A172 (cell line): ENCODE measurements at regions not wholly inside any gene's neighbourhood (a gene's known extent, or its start where the extent isn't known, plus 50 kb on each side); places are given as distances from the start of the nearest gene placed in this dataset.
"Not testable (repeated sequence)": the region's sequence is repeated elsewhere in the genome, so short reads cannot be mapped to it uniquely, and the experiment has no call there.

Experiments
- DNase-seq: peaks from one replicate; pipeline ENCODE4 v3.0.0-alpha.2; 2015; ENCODE audit warnings: low spot score

DNA sequence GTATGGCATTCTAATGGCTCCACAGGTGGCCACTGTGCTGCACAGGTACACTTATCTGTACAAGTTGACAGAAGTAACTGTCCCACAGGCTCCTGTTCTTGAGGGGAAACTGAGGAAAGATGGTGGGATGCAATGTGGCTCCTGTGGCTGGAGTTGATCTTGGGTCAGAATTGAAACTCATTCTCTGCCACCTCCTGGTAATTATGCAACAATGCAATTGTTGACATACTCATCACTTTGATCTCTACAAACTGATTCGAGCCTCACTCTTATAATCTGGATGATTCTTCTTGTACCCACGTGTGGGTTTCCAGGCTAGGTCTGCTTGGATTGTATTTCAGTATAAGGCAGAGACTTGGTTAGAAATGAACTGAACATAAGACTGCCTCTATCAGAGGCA, 148.8 kb downstream of the CCNG2 start:
- no peak for DNase-seq

GRCh38 chr4:77306496-77306895, 149.5 kb downstream of the CCNG2 start:
- DNase-seq: no peak

- DNase-seq: peak; percentile 21
Measured at GRCh38 chr4:77308843-77309242, 151.8 kb downstream of the CCNG2 start.

- no peak for DNase-seq
Measured at GRCh38 chr4:77309496-77309895, 152.5 kb downstream of the CCNG2 start.

DNA sequence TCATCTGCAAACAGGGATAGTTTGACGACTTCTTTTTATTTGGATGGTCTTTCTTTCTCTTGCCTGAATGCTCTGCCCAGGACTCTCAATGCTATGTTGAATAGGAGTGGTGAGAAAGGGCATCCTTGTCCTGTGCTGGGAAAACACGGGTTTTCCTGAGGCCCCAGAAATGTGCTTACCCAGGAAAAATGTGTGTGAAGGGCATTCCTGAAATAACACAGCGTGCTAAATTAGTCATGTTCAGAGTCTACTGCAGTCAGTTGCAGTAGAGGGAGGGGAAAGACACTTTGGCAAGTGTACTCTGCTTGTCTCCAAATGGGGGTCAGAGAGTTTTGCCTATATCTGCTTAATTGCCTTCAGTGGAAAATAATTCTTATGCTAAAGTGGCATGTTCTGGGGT, 153.9 kb downstream of the CCNG2 start:
- no peak for DNase-seq

GRCh38 chr4:77314697-77315096, 157.7 kb downstream of the CCNG2 start:
- no peak for DNase-seq

- DNase-seq: no peak
Measured at GRCh38 chr4:77327151-77327550, 170.1 kb downstream of the CCNG2 start.

DNA sequence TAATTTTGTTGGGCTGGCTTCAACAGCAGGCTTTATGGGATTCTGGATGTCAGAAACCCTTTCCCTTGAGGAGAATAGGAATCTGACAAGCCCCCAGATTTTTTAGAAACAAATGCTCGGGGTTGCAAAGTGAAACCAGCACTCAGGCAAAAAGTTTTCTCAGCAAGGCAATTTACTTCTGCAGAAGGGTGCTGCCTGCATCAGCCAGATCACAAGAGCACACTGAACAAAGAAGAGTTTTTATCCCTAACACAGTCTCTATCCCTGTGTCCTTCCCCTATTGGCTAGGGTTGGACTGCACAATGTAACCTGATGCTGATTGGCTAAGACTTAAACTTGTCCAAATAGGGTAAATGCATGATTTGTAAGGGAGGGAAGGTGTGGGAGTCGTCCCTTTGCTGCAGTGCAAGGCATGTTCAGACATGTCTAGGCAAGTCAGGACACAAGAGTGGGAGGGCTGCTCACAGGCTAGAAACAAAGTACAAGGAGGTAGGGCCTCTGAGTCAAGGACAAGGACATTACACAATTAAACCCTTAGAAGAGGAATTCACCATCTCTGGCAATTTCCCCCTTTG, 175.8 kb downstream of the CCNG2 start:
- DNase-seq: no peak

- DNase-seq: no peak
Measured at GRCh38 chr4:77336411-77337142, 179.6 kb downstream of the CCNG2 start.

DNA sequence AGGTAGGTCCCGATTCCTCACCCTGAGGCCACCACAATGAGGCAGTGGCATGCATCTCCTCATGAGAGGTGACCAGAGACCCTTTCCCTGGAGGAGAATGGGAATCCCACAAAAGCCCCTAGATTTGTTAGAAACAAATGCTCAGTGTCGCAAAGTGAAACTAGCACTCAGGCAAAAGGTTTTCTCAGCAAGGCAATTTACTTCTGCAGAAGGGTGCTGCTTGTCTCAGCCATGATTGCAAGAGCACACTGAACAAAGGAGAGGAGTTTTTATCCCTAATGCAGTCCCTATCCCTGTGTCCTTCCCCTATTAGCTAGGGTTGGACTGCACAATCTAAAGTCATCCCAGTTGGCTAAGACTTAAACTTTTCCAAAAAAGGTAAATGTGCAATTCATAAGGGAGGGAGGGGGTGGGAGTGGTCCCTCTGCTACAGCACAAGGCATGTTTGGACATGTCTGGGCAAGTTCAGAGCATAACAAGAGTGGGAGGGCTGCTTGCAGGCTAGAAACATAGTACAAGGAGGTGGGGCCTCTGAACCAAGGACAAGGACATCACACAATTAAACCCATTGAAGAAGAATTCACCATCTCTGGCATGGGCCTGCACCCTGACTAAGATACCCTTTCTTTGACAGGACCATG, 185.3 kb downstream of the CCNG2 start:
- no peak for DNase-seq

DNA sequence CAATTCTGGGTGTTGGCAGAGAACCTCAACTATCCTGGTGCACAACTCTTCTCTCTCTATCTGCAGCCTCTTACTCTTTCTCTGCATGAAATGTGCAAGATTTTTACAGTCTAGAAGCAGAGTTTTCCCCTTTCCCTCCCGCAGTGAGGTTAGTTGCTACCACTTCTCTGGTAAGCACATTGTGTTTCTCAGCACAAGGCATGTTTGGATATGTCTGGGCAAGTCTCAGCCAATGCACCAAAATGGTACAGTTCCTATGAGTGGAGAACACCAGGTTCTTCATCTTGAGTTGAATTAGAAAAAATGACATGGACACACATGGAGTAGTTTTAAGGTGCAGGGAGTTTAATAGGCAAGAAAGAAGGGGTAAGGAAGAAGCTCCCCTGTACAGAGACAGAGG, 187.0 kb downstream of the CCNG2 start:
- DNase-seq: no peak

DNA sequence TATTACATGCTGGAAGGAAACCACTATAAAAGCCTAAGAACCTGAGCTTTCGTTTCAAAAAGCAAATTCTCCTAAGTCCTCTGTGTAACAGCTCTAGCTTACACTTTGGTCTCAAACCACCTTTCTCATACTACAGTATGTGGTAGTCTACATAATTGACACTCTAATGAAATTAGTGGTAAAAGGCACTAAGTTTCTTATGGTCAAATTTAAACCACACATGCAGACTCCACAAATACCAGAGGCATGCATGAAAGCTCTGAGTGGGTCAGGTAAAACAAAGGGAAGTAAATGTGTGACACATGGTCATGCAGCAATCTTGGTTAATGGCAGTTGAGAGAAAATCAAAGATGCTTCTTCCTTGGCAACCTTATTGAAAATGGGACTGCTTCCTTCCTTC, 187.8 kb downstream of the CCNG2 start:
- no peak for DNase-seq

- no peak for DNase-seq
Measured at GRCh38 chr4:77347351-77347966, 190.5 kb downstream of the CCNG2 start.

DNA sequence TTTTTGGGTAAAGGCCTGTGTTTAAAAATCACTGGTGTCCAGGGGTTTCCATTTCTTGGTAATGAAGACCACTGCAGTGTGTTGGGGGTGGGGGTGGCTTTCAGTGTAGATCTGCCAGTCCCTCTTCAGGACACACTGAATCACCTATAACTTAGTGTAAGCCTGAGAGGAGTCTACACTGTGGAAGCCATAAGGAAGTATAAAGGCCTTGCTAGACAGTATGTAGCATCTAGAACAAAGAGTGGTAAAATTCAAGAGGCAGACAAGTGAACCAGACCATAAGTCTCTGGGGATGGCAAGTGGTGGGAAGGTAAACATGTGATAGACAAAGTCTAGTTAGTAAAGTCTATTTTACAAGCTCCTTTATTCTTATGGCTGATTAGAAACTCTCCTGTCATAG, 191.8 kb downstream of the CCNG2 start:
- no peak for DNase-seq

DNA sequence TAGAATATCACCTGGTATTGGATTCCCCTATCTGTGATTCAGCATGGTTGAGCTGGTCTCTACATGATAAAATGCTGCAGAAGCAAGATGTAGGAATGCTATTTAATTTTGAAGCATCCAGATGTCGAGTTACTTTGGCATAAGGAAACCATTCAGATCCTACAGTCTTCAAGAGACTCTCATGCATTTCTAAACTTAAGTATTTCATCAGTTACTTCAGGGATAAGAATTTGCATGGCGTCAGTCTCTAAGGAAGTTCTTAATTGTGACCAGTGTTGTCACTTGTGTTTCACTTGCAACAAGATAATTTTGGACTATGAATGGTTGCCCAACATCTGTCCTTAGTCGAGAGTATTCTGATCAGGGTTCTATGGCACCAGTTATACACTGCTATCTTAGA, 192.4 kb downstream of the CCNG2 start:
- DNase-seq: no peak

- no peak for DNase-seq
Measured at GRCh38 chr4:77349796-77350195, 192.8 kb downstream of the CCNG2 start.

GRCh38 chr4:77352192-77352591, 195.2 kb downstream of the CCNG2 start:
- DNase-seq: no peak

- not testable (repeated sequence) for DNase-seq
Measured at GRCh38 chr4:77353724-77354315, 196.8 kb downstream of the CCNG2 start.

GRCh38 chr4:77354550-77354949, 197.5 kb downstream of the CCNG2 start:
- DNase-seq: no peak

DNA sequence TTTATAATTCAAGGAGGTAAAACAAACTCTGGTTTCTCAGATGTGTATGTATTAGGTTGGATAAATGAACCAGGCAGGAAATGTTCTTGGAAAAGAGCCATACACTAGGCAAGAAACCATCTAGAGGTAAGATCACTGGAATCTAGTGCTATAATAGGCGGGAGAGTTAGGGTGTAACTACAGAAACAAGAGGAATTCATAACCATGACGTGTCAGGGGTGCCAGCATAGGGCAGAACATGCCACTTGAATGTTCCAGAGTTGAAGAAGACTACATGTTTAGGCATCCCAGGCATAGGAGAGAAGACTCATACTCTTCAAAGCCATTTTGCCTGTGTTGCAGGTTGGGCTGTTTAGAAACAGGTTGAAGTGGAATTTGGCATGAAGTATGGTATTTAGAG, 198.7 kb downstream of the CCNG2 start:
- no peak for DNase-seq

GRCh38 chr4:77358315-77358928, 201.4 kb downstream of the CCNG2 start:
- peak; percentile 23 for DNase-seq

- no peak for DNase-seq
Measured at GRCh38 chr4:77360451-77360850, 203.4 kb downstream of the CCNG2 start.
